RKO (cell line): ENCODE measurements at regions not wholly inside any gene's neighbourhood (a gene's known extent, or its start where the extent isn't known, plus 50 kb on each side); places are given as distances from the start of the nearest gene placed in this dataset.
"Not testable (repeated sequence)": the region's sequence is repeated elsewhere in the genome, so short reads cannot be mapped to it uniquely, and the experiment has no call there.

Experiments used
- DNase-seq: peaks from one replicate; pipeline ENCODE4 v3.0.0-alpha.2; 2016; ENCODE audit warnings: low spot score

DNA sequence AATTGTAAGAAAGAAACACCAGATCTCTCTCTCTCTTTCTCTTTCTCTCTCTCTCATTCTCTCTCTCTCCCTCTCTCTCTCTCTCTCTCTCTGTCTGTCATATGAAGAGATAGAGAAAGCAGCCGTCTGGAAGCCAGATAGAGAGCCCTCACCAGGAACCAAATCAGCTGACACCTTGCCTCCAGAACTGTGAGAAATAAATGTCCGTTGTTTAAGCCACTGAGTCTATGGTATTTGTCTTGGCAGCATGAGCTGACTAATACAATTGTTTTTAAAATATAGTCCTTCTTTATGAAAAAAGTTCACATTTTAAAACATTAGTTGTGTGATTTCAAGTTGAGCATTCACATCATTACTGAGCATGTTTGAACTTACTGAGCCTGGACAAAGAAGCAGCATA lies 275.6 kb downstream of the CETN3 start:
- DNase-seq: no peak

DNA sequence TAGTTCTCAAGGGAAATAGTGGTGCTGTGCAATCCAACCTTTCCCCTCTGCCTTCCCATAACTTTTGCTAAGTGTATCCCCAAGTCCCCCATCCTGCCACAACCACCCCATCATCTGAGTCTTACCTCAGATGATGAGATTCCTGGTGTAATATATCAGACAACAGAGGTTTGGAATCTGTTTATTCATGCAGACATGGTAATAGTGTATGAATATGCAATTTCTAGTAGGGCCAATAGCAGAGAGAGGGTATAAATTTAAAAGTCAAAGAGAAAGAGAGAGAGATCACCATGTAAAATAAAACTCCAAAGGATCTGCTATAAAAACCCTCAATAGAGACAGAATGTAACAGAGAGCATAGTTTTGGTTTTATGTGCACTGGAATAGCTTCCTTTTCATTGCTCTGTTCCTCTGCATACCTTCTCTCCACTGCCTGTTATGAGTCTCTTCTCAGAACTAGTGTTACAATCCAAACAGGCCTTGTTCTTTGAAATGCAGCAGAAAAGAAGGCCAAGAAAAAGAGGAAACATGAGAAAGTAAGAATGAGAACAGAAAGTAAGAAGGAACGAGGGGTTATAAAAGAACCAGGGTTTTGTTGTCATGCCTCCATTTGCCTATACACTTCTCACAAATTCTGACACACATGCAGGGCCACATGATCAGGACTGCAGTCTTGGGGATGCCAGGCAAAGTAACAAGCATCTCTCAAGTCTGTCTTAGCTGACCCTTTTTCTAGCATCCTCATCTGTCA lies 278.0 kb downstream of the CETN3 start:
- DNase-seq: no peak

DNA sequence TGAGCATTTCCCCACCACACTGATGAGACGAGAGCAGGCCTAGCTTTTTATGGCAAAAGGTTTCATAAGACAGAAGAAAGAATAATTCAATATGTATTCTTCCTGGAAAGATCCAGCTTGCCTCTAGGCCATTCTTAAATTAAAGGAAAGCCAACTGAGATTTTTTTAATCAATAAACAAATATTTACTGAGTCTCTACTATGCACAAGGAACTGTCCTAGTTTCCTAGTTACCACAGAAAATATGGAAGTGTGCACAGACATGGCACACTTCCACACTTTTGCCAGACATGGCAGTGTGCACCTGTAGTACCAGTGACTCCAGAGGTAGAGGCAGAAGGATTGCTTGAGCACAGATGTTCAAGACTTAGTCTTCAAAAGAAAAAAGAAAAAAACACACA lies 281.0 kb downstream of the CETN3 start:
- DNase-seq: no peak

DNA sequence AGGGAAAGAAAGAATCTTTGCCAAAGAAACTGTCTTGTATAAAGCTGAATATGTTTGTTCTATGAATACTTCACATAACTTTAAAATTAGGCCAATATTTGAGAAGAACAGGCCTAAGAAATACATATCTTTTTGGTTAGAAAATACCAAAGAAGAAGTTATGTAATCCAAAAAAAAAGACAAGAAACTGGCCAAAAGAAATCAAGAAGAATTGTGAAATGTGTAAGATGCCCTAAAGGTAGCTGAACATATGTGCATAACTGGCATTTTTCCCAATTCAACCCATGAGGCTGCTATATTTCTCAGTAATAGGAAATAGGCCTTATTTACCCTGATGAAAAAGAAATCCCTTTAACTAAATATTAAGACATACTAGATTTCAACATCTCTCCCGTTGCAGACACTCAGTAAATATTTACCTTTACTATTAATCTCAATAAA lies 290.0 kb downstream of the CETN3 start:
- DNase-seq: no peak

DNA sequence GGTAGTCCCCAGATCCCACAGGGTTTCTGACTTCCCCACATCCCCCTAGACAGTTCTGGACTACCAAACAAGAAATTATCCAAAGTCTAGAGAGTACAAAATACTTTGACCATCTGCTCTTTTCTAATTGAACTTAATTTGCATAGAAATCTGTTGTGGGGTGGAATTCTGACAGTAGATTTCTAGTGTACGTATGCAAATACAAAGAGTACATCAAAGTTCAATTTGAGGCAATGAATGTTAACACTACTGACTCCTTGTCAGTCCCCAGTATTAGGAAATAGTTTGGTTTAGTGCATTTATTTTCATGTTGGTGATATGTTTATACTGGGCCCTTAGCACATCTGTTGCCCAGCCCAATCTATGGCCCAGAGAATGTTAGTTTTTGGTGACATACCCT lies 292.6 kb downstream of the CETN3 start:
- DNase-seq: no peak

DNA sequence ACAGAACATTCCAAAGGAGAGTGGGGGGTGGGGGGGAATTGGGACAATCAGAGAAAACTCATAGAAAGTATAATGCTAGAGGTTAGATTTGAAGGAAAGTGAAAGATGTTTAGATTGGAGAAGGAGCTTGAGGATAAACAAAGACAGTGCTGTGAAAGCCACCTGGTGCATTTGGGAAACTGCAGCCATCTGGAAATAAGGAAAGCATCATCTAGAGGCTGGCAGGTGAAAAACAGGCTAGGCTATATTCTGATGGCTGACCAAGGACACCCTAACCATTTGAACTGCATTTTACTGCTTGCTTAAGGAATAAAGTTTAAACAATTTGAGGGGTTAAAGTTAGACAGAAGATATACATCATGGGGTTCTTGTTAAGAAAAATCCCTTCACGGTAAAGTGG lies 296.4 kb downstream of the CETN3 start:
- DNase-seq: no peak

DNA sequence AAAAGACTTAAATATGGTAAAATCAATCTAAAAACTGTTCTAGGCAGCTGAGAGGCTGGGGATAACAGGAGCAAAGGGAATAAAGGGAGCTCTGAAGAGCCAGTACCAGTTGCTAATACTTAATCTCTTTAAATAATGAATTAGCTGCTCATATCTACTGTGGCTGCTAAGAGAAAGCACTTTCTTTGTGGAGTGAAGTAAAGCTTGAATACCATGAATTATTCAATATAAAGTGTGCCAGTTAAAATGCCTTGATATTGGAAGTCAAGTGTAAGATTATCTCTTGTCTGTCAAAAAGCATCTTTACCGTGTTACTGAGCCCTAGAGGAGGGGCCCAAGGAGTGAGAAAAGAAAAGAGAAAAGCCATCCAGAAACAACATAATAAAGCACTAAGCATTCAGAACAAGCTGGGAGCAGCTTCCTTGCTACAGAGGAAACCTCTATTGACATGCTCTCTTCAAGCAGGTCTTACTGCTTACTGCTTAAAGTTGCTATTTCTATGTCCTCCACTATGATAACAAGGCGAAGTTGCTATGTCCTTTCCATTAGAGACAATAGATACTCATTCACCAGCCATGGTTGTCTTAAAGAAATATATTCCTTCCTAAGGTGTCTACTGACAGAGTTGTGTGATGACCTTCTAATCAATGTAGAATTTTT lies 297.4 kb downstream of the CETN3 start:
- DNase-seq: no peak

DNA sequence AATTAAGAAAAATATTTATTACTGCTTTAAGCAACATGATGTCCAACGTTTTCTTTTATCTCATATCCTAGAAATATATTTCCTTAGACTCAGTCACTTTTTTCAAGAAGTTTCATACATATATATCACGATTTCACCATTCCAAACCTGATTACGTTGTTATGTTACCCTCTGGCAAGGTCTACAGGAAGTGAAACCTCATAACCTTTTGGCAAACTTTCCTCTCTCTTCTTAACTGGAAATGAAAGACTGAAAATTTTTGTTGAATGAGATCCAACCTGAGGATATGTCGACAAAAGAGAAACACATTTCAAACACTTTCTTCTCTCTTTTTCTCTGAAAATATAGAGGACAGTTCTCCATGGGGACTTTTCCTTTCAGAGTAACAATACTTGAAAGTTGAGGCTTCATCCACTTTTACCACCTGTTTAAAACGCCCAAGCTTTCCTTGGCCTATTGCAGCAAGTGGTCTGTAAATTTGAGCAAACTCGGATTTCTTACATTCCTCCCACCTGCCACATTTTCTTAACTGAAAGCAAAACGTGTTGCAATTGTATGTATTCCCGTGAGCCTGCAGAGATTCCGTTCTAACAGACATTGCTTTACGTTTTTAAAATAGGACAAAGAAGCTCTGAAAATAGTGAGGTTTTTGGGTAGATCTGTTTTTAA lies 298.1 kb downstream of the CETN3 start:
- no peak for DNase-seq

DNA sequence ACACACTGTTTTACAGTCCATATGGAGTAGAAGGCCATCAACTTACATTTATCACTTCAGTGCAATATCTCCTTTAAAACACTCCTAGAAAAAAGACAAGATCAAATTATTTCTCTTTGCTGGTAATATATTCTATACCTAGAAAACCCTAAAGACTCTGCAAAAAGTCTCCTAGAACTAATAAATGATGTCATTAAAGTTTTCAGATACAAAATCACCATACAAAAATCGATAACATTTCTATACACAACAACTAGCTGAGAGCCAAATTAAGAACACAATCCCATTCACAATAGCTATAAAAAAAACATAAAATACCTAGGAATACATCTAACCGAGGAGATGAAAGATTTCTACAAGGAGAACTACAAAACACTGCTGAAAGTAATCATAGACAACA lies 300.3 kb downstream of the CETN3 start:
- DNase-seq: no peak

DNA sequence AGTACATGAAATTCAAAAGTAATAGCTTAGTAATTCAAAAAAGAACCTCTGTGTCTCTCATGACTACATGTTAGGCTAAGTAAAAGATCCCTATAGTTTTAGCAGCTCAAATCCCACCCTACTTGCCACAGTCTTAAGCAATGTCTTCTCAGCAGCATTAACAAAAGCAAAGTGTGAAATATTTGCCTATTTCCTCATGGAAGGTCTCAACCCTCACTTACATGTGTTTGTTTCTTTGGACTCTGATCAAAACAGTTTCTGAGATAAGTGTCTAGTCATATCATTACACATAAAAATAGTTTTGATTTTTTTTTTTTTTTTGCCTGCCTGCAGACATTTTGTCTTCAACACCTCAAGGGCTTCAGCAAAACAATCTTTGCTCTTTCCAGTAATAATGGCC lies 310.5 kb downstream of the CETN3 start:
- DNase-seq: no peak

DNA sequence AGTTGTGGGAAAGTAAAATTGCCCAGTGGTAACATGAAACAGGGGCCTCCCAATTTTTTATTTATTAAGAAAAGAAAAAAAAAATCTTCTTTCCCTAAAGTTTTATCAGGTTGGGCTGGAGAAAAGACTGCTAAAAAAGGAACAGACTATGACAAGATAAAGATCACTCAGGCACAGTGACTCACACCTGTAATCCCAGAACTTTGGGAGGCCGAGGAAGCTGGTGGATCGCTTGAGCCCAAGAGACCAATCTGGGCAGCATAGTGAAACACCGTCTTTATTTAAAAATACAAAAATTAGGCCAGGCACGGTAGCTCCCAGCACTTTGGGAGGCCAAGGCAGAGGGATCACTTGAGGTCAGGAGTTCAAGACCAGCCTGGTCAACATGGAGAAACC lies 312.5 kb downstream of the CETN3 start:
- no peak for DNase-seq

DNA sequence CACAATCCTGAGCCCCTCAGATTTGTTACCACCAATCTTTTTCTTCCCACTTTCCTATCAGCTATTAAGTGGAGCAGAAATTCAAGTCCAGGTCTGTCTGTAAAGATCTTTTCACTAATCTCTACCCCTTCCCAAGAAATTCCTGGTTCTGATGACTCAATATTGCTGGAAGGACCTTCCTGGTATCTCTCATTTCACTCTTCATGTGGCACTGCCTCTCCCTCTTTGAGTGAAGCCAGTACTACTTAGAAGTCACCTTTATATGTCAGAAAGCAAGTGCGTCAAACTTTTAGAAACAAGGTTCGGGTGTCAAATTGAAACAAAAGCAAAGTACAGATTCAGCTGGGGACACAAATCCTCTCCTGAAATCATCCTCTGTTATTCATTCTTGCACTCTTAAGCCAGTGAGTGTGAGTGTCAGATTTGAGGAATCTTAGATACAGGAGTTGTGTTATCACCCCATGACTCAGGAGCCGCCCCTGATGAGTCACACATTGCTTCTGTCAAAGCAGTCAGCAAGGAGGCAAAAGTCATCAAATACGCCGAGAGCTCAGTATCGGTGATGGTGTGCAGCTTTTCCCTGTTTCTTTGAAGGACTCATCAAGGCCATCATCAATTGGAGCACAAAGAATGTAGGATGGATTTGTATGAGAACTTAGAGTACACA lies 313.0 kb downstream of the CETN3 start:
- peak; percentile 88 for DNase-seq

DNA sequence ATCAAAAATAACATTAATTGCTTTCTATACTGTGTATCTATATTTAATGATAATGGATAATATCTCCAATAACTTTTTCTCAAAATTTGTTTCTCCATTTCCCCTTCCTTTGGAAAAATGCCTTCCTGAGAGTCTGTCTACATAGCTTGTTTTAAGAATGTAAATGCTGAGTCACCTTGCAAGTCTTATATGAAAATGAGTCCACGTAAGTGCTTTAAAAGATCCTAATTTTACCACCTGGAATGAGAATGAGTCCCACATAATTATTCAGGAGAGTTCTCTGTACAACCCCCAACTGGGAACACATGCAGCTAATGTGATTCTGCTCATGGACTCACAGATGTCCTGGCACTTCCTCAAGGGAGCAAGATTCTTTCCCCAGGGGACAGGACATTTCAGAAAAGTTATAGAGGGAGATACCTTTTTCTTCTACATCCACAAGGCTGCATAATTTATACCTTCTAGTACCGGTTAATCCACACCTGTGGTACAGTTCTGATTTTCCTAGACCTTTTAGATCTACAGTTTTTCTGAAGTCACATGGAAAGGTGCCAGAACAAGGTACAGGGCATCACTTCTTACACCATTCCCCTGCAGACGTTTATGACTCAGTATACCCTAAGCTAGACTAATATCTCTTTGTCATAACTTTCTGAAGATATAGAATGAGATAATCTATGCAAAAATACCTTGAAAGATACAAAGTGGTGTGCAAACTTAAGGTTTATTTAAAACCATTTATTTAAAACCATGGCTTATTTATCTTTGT lies 314.1 kb downstream of the CETN3 start:
- no peak for DNase-seq

DNA sequence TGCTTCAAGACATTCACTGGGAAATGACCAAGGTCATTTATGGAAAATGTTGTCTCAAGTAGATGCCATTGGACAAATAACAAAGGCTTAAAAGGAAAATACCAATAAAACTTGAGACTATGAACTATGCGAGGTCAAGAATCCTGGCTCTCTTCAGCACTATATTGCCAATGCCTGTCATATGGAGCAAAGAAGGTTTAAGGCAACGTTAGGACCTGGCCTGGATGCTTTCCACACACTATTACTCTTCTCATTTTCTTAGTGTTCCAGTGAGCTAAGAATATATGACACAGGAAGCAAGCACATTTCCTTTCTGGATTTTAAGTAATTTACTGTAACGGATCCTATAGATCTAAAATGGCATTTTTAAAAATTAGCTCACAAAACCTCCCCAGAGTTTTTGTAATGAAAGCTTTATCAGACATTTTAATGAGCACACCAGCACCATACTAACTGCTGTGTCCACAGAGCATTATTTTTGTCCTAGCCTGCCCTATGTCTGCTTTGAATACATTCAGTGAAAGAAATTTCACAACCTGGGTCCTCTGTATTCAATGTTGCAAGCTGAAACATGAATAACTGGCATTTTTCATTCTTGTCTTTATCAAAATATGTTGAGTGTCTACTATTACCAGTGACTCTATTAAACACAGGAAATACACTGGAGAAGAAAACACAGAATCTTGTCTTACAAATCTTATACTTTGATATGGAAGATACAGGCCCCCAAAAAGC lies 315.6 kb downstream of the CETN3 start:
- no peak for DNase-seq

DNA sequence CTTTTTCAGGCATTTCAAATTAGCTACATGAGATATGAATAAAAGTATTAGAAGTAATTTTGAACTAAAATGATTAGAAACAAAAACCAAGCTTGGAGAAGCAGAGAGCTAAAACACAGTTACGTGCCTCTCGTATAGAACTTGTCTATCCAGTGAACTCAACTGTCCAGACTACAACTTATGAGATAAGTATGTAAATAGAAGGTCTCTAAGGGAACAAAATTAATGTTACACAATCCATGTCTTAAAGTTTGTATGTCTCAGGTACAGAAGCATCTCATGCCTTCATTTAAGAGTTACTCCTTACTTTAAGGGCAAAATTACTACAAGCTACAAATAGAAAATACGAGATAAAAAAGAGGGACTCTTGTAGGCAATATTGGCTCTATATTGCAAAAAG lies 316.8 kb downstream of the CETN3 start:
- no peak for DNase-seq

DNA sequence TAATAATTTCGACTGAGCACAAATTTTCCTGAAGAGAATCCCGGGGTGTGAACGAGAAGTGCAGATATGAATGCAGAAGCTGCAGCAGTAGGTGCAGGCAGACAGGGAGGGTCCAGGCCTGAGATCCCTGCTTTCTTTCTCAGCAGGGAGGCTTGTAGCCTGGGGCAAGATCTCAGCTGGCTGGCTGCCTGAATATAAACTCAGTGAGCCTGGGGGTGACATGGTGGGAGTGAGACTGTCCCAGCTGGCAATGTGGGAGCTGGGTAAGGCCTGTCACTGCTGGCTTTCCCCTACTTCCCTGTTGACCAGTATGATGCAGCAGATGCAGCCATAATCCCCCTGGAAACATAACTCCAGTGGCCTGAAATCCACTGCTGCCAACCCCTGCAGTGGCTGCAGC lies 325.2 kb downstream of the CETN3 start:
- no peak for DNase-seq

DNA sequence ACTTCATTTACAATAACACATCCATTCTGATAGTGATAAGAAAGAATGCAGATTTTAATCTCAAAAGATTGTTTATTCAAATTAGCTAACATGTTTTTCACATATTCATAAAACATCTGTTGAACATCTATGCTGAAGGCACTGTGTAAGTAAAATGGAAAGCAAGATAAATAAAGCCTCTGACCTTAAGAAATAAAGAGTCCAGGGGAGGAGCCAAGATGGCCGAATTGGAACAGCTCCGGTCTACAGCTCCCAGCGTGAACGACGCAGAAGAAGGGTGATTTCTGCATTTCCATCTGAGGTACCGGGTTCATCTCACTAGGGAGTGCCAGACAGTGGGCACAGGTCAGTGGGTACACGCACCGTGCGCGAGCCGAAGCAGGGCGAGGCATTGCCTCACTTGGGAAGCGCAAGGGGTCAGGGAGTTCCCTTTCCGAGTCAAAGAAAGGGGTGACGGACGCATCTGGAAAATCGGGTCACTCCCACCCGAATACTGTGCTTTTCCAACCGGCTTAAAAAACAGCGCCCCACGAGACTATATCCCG lies 336.5 kb downstream of the CETN3 start:
- not testable (repeated sequence) for DNase-seq

DNA sequence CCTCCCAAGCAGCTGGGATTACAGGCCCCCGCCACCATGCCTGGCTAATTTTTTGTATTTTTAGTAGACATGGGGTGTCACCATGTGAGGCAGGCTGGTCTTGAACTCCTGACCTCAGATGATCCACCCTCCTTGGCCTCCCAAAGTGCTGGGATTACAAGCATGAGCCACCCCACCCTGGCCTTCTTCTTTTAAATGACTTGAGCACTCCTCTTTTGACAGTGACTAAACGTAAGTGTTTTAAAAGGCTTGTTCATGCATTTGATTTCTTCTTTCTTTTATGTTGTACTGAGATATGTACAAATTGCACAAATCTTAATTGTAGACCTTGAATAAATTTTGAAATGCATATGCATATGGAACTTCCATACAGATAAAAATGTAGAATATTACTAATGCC lies 337.9 kb downstream of the CETN3 start:
- DNase-seq: no peak

DNA sequence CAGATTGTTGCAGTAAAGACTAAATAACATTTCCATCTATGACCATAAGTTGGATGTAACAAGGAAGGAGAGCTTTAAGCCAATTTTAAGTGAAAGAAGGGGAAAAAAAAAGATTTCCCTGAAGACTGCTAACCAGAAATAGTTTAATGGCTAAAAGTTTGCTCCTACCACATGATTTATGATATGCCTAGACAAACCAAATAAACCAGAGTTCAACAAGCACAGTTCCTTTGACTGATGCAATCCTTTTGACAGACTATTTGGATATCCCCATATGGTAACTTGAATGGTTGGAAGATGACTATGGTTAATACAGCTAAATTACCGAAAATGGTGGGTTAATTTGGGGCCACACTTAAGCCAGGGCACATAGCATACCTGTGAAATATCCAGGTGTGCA lies 338.5 kb downstream of the CETN3 start:
- DNase-seq: no peak

DNA sequence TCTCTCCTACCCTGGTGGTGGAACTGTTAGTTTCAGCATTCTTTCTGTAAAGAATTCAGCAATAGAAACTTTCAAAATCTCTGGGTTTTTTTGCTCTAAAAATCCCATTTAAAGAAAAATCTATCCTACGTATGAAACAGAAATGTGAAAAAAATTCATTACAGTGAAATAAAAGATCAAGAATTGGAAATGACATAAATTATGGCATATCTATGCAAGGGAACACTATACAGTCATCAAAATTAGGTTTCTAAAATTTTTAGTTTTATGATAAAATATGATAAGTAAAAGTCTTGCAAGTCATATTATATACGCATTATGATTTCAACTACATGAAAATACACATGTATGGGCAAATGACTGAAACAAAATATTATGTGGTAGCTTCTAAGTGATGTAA lies 342.6 kb downstream of the CETN3 start:
- no peak for DNase-seq
